Liver (tissue), 8 donors: ENCODE measurements at regions not wholly inside any gene's neighbourhood (a gene's known extent, or its start where the extent isn't known, plus 50 kb on each side); places are given as distances from the start of the nearest gene placed in this dataset.

ENCODE experiments used
- DNase-seq: peaks from one replicate; pipeline ENCODE4 v3.0.0-alpha.2; 2017; ENCODE audit warnings: low spot score
- H3K27ac ChIP-seq, 2 donors: one replicate each; pipeline ENCODE4 v1.7.0; 2013; ENCODE audit warnings: inconsistent platforms in 2 of 2, low read length in 2 of 2, control low read depth in 1 of 2, low read depth in 1 of 2, mild to moderate bottlenecking in 1 of 2
- H3K27me3 ChIP-seq, 4 donors: one replicate each; pipeline versions ENCODE4 v1.6.1 to v1.7.0; 2013; ENCODE audit warnings: low read length in 3 of 4, inconsistent platforms in 1 of 4, mild to moderate bottlenecking in 1 of 4, moderate library complexity in 1 of 4; ENCODE audit not compliant: control insufficient read depth in 4 of 4, insufficient read depth in 4 of 4
- H3K36me3 ChIP-seq, 4 donors: one replicate each; pipeline versions ENCODE4 v1.6.1 to v1.7.0; 2013; ENCODE audit warnings: low read length in 3 of 4, mild to moderate bottlenecking in 3 of 4, low read depth in 1 of 4, moderate library complexity in 1 of 4; ENCODE audit not compliant: control insufficient read depth in 4 of 4, insufficient read depth in 3 of 4
- H3K4me1 ChIP-seq, 4 donors: one replicate each; pipeline versions ENCODE4 v1.6.1 to v1.7.0; 2013; ENCODE audit warnings: low read length in 3 of 4, mild to moderate bottlenecking in 3 of 4, moderate library complexity in 1 of 4; ENCODE audit not compliant: control insufficient read depth in 4 of 4, insufficient read depth in 4 of 4
- H3K4me3 ChIP-seq, 3 donors: one replicate each; pipeline versions ENCODE4 v1.6.1 to v1.7.0; 2013; ENCODE audit warnings: low read length in 3 of 3, control low read depth in 1 of 3, low read depth in 1 of 3, mild to moderate bottlenecking in 1 of 3
- H3K9ac ChIP-seq, 2 donors: one replicate each; pipeline ENCODE4 v1.7.0; 2013; ENCODE audit warnings: low read length in 2 of 2, mild to moderate bottlenecking in 2 of 2, moderate library complexity in 2 of 2, control low read depth in 1 of 2, low read depth in 1 of 2
- H3K9me3 ChIP-seq, 4 donors: one replicate each; pipeline versions ENCODE4 v1.6.1 to v1.7.0; 2013; ENCODE audit warnings: low read length in 3 of 4; ENCODE audit not compliant: control insufficient read depth in 4 of 4
- ATF3 ChIP-seq: IDR thresholded peaks from 2 replicates; pipeline ENCODE4 v1.6.1; 2016; ENCODE audit warnings: antibody characterized with exemption
- CTCF ChIP-seq: fragments of 150-350 bp; IDR thresholded peaks from 2 replicates; pipeline ENCODE4 v1.5.1; 2017; ENCODE audit warnings: improper control_type of control experiment, low read depth, low read length; ENCODE audit not compliant: missing input control
- EGR1 ChIP-seq, 2 donors: IDR thresholded peaks; 2 replicates each; pipeline ENCODE4 v1.6.1; 2016 to 2018; ENCODE audit warnings: antibody characterized with exemption in 2 of 2, low read depth in 2 of 2
- FOXA1 ChIP-seq: IDR thresholded peaks from 2 replicates; pipeline ENCODE4 v1.6.1; 2016; ENCODE audit warnings: antibody characterized with exemption
- FOXA2 ChIP-seq: IDR thresholded peaks from 2 replicates; pipeline ENCODE4 v1.6.1; 2016; ENCODE audit warnings: antibody characterized with exemption
- GABPA ChIP-seq, 2 donors: IDR thresholded peaks in 1 of 2; conservative IDR thresholded peaks in 1 of 2; 2 replicates each; pipeline ENCODE4 v1.6.1; 2016; ENCODE audit warnings: antibody characterized with exemption in 2 of 2, mild to moderate bottlenecking in 1 of 2, moderate library complexity in 1 of 2
- HNF4A ChIP-seq, 2 donors: conservative IDR thresholded peaks; 2 replicates each; pipeline ENCODE4 v1.6.1; 2016; ENCODE audit warnings: antibody characterized with exemption in 2 of 2, mild to moderate bottlenecking in 2 of 2
- HNF4G ChIP-seq: IDR thresholded peaks from 2 replicates; pipeline ENCODE4 v1.6.1; 2016; ENCODE audit warnings: antibody characterized with exemption
- JUND ChIP-seq, 2 donors: IDR thresholded peaks; 2 replicates each; pipeline ENCODE4 v1.6.1; 2016; ENCODE audit warnings: antibody characterized with exemption in 2 of 2
- MAX ChIP-seq: IDR thresholded peaks from 2 replicates; pipeline ENCODE4 v1.6.1; 2016; ENCODE audit warnings: antibody characterized with exemption
- NR2F2 ChIP-seq: IDR thresholded peaks from 2 replicates; pipeline ENCODE4 v1.6.1; 2016; ENCODE audit warnings: antibody characterized with exemption
- RAD21 ChIP-seq, 2 donors: IDR thresholded peaks; 2 replicates each; pipeline ENCODE4 v1.6.1; 2016; ENCODE audit warnings: antibody characterized with exemption in 2 of 2, mild to moderate bottlenecking in 2 of 2
- REST ChIP-seq: IDR thresholded peaks from 2 replicates; pipeline ENCODE4 v1.6.1; 2016; ENCODE audit warnings: antibody characterized with exemption, mild to moderate bottlenecking
- RXRA ChIP-seq, 2 donors: IDR thresholded peaks; 2 replicates each; pipeline ENCODE4 v1.6.1; 2017 to 2018; ENCODE audit warnings: antibody characterized with exemption in 2 of 2, mild to moderate bottlenecking in 1 of 2
- SP1 ChIP-seq: IDR thresholded peaks from 2 replicates; pipeline ENCODE4 v1.6.1; 2018; ENCODE audit warnings: antibody characterized with exemption, mild to moderate bottlenecking
- TAF1 ChIP-seq: conservative IDR thresholded peaks from 2 replicates; pipeline ENCODE4 v1.6.1; 2016; ENCODE audit warnings: antibody characterized with exemption, mild to moderate bottlenecking
- YY1 ChIP-seq: IDR thresholded peaks from 2 replicates; pipeline ENCODE4 v1.6.1; 2016; ENCODE audit warnings: antibody characterized with exemption, mild to moderate bottlenecking
- ZBTB33 ChIP-seq: IDR thresholded peaks from 2 replicates; pipeline ENCODE4 v1.6.1; 2016; ENCODE audit warnings: antibody characterized with exemption
- WGBS: extraction: QIAGEN DNeasy Blood & Tissue Kit; methylation state at CpG from one replicate; pipeline ENCODE4 v1.1.7; 2013; 5-methylcytosine and 5-hydroxymethylcytosine counted together
- donor health status: healthy.
- donor health status: healthy.
- donor health status: healthy.
- donor health status: healthy.
- donor health status: healthy.

- Histone ChIP-seq H3K9me3 (no peaks in the 10 kb centered on the region), H3K27me3 (no peaks in the 10 kb centered on the region), H3K9ac (no peak overlapping the region), H3K27ac (no peak overlapping the region), H3K36me3 (peaks cover 0 to 3% (median under 1%) of the 10 kb centered on the region in 4 donors), H3K4me1 (no peaks in the 10 kb centered on the region), H3K4me3 (no peak overlapping the region)
- TF ChIP-seq SP1 (no peak), FOXA2 (no peak), EGR1 (IDR thresholded peaks at IDR 0.05; ENCODE audit: low read depth in 2 of 2) (no peak), JUND (IDR thresholded peaks at IDR 0.05) (no peak), CTCF (no peak), RAD21 (IDR thresholded peaks at IDR 0.05) (no peak), MAX (no peak), HNF4G (no peak), RXRA (IDR thresholded peaks at IDR 0.05) (no peak), YY1 (no peak), NR2F2 (no peak)
- WGBS = 92% methylated on average over 3 of the region's 3 CpGs
- DNase-seq = no peak
These were observed 102.8 kb downstream of the ZIC5 start for GRCh38 chr13:99868767-99869166.

- H3K27ac ChIP-seq = no peak overlapping the region
- no peak for DNase-seq
- TF ChIP-seq CTCF (no peak), GABPA (IDR thresholded peaks at IDR 0.05 in 1 of 2, conservative IDR thresholded peaks at IDR 0.05 in 1 of 2) (no peak), FOXA1 (no peak), JUND (IDR thresholded peaks at IDR 0.05) (no peak)
- H3K4me3 ChIP-seq = no peak overlapping the region
- peaks cover 0 to 3% (median under 1%) of the 10 kb centered on the region in 4 donors for H3K36me3 ChIP-seq
- H3K9ac ChIP-seq = no peak overlapping the region
- no peaks in the 10 kb centered on the region for H3K9me3 ChIP-seq
- H3K27me3 ChIP-seq = no peaks in the 10 kb centered on the region
- no peaks in the 10 kb centered on the region for H3K4me1 ChIP-seq
- 92% methylated on average over 14 of the region's 14 CpGs for WGBS
These were observed 103.9 kb downstream of the ZIC5 start for GRCh38 chr13:99867535-99868257.

- H3K36me3 ChIP-seq = peaks cover 0 to 3% (median under 1%) of the 10 kb centered on the region in 4 donors
- H3K27ac ChIP-seq = no peak overlapping the region
- no peaks in the 10 kb centered on the region for H3K27me3 ChIP-seq
- no peaks in the 10 kb centered on the region for H3K4me1 ChIP-seq
- DNase-seq = no peak
- H3K9me3 ChIP-seq = no peaks in the 10 kb centered on the region
- WGBS = 95% methylated on average over 7 of the region's 7 CpGs
- no peak overlapping the region for H3K4me3 ChIP-seq
- H3K9ac ChIP-seq = no peak overlapping the region
- TF ChIP-seq HNF4A (conservative IDR thresholded peaks at IDR 0.05) = no peak
- TF ChIP-seq RXRA (IDR thresholded peaks at IDR 0.05) = no peak
- no peak for TF ChIP-seq RAD21 (IDR thresholded peaks at IDR 0.05)
- TF ChIP-seq REST = no peak
- TF ChIP-seq TAF1 = no peak
- no peak for TF ChIP-seq HNF4G
- no peak for TF ChIP-seq YY1
- no peak for TF ChIP-seq NR2F2
- no peak for TF ChIP-seq SP1
- no peak for TF ChIP-seq FOXA1
- no peak for TF ChIP-seq FOXA2
- TF ChIP-seq ZBTB33 = no peak
- no peak for TF ChIP-seq ATF3
- no peak for TF ChIP-seq JUND (IDR thresholded peaks at IDR 0.05)
These were observed 104.8 kb downstream of the ZIC5 start for GRCh38 chr13:99866781-99867180.
